GM12891 (cell line): ENCODE measurements at regions not wholly inside any gene's neighbourhood (a gene's known extent, or its start where the extent isn't known, plus 50 kb on each side); places are given as distances from the start of the nearest gene placed in this dataset.

Experiments
- POLR2A ChIP-seq: IDR thresholded peaks from 2 replicates; pipeline ENCODE4 v1.6.1; 2011; ENCODE audit warnings: low read depth, low read length, control low read depth
- POLR2AphosphoS5 ChIP-seq: IDR thresholded peaks from 2 replicates; pipeline ENCODE4 v1.6.1; 2011; ENCODE audit warnings: low read depth, low read length, control low read depth
- POU2F2 ChIP-seq: IDR thresholded peaks from 2 replicates; pipeline ENCODE4 v1.6.1; 2011; ENCODE audit warnings: low read depth, mild to moderate bottlenecking, control low read depth, low read length, moderate library complexity

- TF ChIP-seq POLR2AphosphoS5 (no peak), POLR2A (no peak), POU2F2 (no peak)
These were observed 58.5 kb upstream of the CLINT1 start for GRCh38 chr5:157917491-157917890.
